ENCODE measurements at regions not wholly inside any gene's neighbourhood (a gene's known extent, or its start where the extent isn't known, plus 50 kb on each side); places are given as distances from the start of the nearest gene placed in this dataset.
"Not testable (repeated sequence)": the region's sequence is repeated elsewhere in the genome, so short reads cannot be mapped to it uniquely, and the experiment has no call there.

GRCh38 chr20:19835533-19836222, 77.6 kb downstream of the RIN2 start:
- DNase-seq = no peak

- no peak for DNase-seq
Measured at GRCh38 chr20:19838468-19838867, 80.4 kb downstream of the RIN2 start.

GRCh38 chr20:19839053-19839452, 81.0 kb downstream of the RIN2 start:
- no peak for DNase-seq

GRCh38 chr20:19840111-19840710, 82.2 kb downstream of the RIN2 start:
- DNase-seq = no peak

GRCh38 chr20:19841740-19842139, 83.7 kb downstream of the RIN2 start:
- DNase-seq = no peak

GRCh38 chr20:19844850-19845249, 86.8 kb downstream of the RIN2 start:
- not testable (repeated sequence) for DNase-seq

- no peak for DNase-seq
Measured at GRCh38 chr20:19847383-19847782, 89.3 kb downstream of the RIN2 start.

- DNase-seq = no peak
Measured at GRCh38 chr20:19849341-19850197, 91.5 kb downstream of the RIN2 start.

- no peak for DNase-seq
Measured at GRCh38 chr20:19850198-19850533, 92.1 kb downstream of the RIN2 start.

GRCh38 chr20:19851861-19852260, 93.8 kb downstream of the RIN2 start:
- no peak for DNase-seq

GRCh38 chr20:19855416-19855815, 97.4 kb downstream of the RIN2 start:
- no peak for DNase-seq

GRCh38 chr20:19858466-19859371, 100.7 kb downstream of the RIN2 start:
- no peak for DNase-seq

GRCh38 chr20:19859444-19859843, 101.4 kb downstream of the RIN2 start:
- no peak for DNase-seq

GRCh38 chr20:19860737-19861136, 102.7 kb downstream of the RIN2 start:
- DNase-seq = no peak

- no peak for DNase-seq
Measured at GRCh38 chr20:19861147-19861759, 103.2 kb downstream of the RIN2 start.

- no peak for DNase-seq
Measured at GRCh38 chr20:19864130-19864529, 106.1 kb downstream of the RIN2 start.

GRCh38 chr20:19866070-19866469, 108.0 kb downstream of the RIN2 start:
- no peak for DNase-seq

GRCh38 chr20:19867074-19867473, 109.0 kb downstream of the RIN2 start:
- no peak for DNase-seq

GRCh38 chr20:19867940-19868371, 109.9 kb downstream of the RIN2 start:
- DNase-seq = no peak

- no peak for DNase-seq
Measured at GRCh38 chr20:19868441-19868840, 110.4 kb downstream of the RIN2 start.

- no peak for DNase-seq
Measured at GRCh38 chr20:19872001-19872400, 113.9 kb downstream of the RIN2 start.

- no peak for DNase-seq
Measured at GRCh38 chr20:19874040-19874727, 116.1 kb downstream of the RIN2 start.

Data from T-helper 1 cell (primary cell).